ENCODE measurements at regions not wholly inside any gene's neighbourhood (a gene's known extent, or its start where the extent isn't known, plus 50 kb on each side); places are given as distances from the start of the nearest gene placed in this dataset.

- Histone ChIP-seq H4K20me1 (ENCODE audit: control insufficient read depth, extremely low read depth, insufficient read depth, low read length) (no peaks in the 10 kb centered on the region), H3K27ac (ENCODE audit: control insufficient read depth, insufficient read depth, low read length) (no peak overlapping the region), H3K27me3 (ENCODE audit: control insufficient read depth, extremely low read depth, insufficient read depth, low read length) (no peaks in the 10 kb centered on the region), H3K79me2 (ENCODE audit: control insufficient read depth, insufficient read depth, low read length) (no peaks in the 10 kb centered on the region), H3K4me1 (ENCODE audit: control insufficient read depth, extremely low read depth, insufficient read depth, low read length) (peaks cover 19% of the 10 kb centered on the region), H2AFZ (ENCODE audit: control insufficient read depth, low read length) (no peak overlapping the region), H3K9me3 (ENCODE audit: control insufficient read depth, low read depth, low read length) (no peaks in the 10 kb centered on the region), H3K4me2 (ENCODE audit: control insufficient read depth, extremely low read depth, insufficient read depth, low read depth, low read length) (no peak overlapping the region), H3K4me3 (ENCODE audit: control insufficient read depth in 2 of 3, extremely low read depth in 1 of 3, insufficient read depth in 2 of 3, low read depth in 1 of 3, low read length in 3 of 3) (no peak overlapping the region), H3K9me1 (ENCODE audit: control insufficient read depth, extremely low read depth, insufficient read depth, low read length) (no peaks in the 10 kb centered on the region), H3K9ac (ENCODE audit: control insufficient read depth, extremely low read depth, insufficient read depth, low read length) (no peak overlapping the region), H3K36me3 (ENCODE audit: control insufficient read depth in 2 of 2, extremely low read depth in 1 of 2, insufficient read depth in 2 of 2, low read length in 2 of 2) (no peaks in the 10 kb centered on the region)
- no peak for FAIRE-seq
- TF ChIP-seq CTCF (optimal IDR thresholded peaks at IDR 0.05 in 1 of 3, IDR thresholded peaks at IDR 0.05 in 1 of 3, conservative IDR thresholded peaks at IDR 0.05 in 1 of 3; ENCODE audit: extremely low read depth in 1 of 3, insufficient read depth in 2 of 3, low read length in 3 of 3): no peak
- no peak for TF ChIP-seq EZH2 (IDR thresholded peaks at IDR 0.05; ENCODE audit: low read length)
- dilution Hi-C loops (cut with MboI; ENCODE audit: extremely low pct_ligation_motif_present, low sequenced_read_pairs): no loop called here
- DNase-seq (ENCODE audit: low read depth, low spot score): no peak
These were observed 262.8 kb downstream of the FOXO1 start for GRCh38 chr13:40403509-40404241.

- Histone ChIP-seq H3K27me3 (ENCODE audit: control insufficient read depth, extremely low read depth, insufficient read depth, low read length) (no peaks in the 10 kb centered on the region), H3K4me1 (ENCODE audit: control insufficient read depth, extremely low read depth, insufficient read depth, low read length) (peaks cover 19% of the 10 kb centered on the region), H2AFZ (ENCODE audit: control insufficient read depth, low read length) (no peak overlapping the region), H3K36me3 (ENCODE audit: control insufficient read depth in 2 of 2, extremely low read depth in 1 of 2, insufficient read depth in 2 of 2, low read length in 2 of 2) (no peaks in the 10 kb centered on the region), H3K79me2 (ENCODE audit: control insufficient read depth, insufficient read depth, low read length) (no peaks in the 10 kb centered on the region), H3K9me1 (ENCODE audit: control insufficient read depth, extremely low read depth, insufficient read depth, low read length) (no peaks in the 10 kb centered on the region), H3K9ac (ENCODE audit: control insufficient read depth, extremely low read depth, insufficient read depth, low read length) (no peak overlapping the region), H3K9me3 (ENCODE audit: control insufficient read depth, low read depth, low read length) (no peaks in the 10 kb centered on the region), H3K4me3 (ENCODE audit: control insufficient read depth in 2 of 3, extremely low read depth in 1 of 3, insufficient read depth in 2 of 3, low read depth in 1 of 3, low read length in 3 of 3) (no peak overlapping the region), H3K27ac (ENCODE audit: control insufficient read depth, insufficient read depth, low read length) (no peak overlapping the region), H3K4me2 (ENCODE audit: control insufficient read depth, extremely low read depth, insufficient read depth, low read depth, low read length) (no peak overlapping the region), H4K20me1 (ENCODE audit: control insufficient read depth, extremely low read depth, insufficient read depth, low read length) (no peaks in the 10 kb centered on the region)
- dilution Hi-C loops (cut with MboI; ENCODE audit: extremely low pct_ligation_motif_present, low sequenced_read_pairs): no loop called here
- no peak for DNase-seq (ENCODE audit: low read depth, low spot score)
- TF ChIP-seq CTCF (optimal IDR thresholded peaks at IDR 0.05 in 1 of 3, IDR thresholded peaks at IDR 0.05 in 1 of 3, conservative IDR thresholded peaks at IDR 0.05 in 1 of 3; ENCODE audit: extremely low read depth in 1 of 3, insufficient read depth in 2 of 3, low read length in 3 of 3): no peak
- no peak for TF ChIP-seq EZH2 (IDR thresholded peaks at IDR 0.05; ENCODE audit: low read length)
- no peak for FAIRE-seq
These were observed 262.0 kb downstream of the FOXO1 start for GRCh38 chr13:40404407-40404806.

Measured in keratinocyte (primary cell).